Uterus (tissue), 2 donors: ENCODE measurements at regions not wholly inside any gene's neighbourhood (a gene's known extent, or its start where the extent isn't known, plus 50 kb on each side); places are given as distances from the start of the nearest gene placed in this dataset.

Source experiments
- CTCF ChIP-seq, 4 experiments: fragments of 200-600 bp in 2 of 4; fragments of 450-650 bp in 2 of 4; sonication (generic) in 2 of 4; IDR thresholded peaks; one replicate each; pipeline ENCODE4 v1.5.1; 2016 to 2019; ENCODE audit warnings: antibody characterized with exemption in 4 of 4, mild to moderate bottlenecking in 2 of 4, moderate library complexity in 1 of 4
- POLR2A ChIP-seq, 2 donors: fragments of 450-650 bp; IDR thresholded peaks; one replicate each; pipeline ENCODE4 v1.6.1; 2016; ENCODE audit warnings: antibody characterized with exemption in 2 of 2, mild to moderate bottlenecking in 1 of 2, moderate library complexity in 1 of 2

- TF ChIP-seq CTCF (IDR thresholded peaks at IDR 0.05) (no peak), POLR2A (IDR thresholded peaks at IDR 0.05) (no peak)
Observed at GRCh38 chr18:38900031-38900430, 1334.4 kb upstream of the CELF4 start.
